DMS153 treated with DMSO at 0.1 percent for 48 hours (cell line): ENCODE measurements at regions not wholly inside any gene's neighbourhood (a gene's known extent, or its start where the extent isn't known, plus 50 kb on each side); places are given as distances from the start of the nearest gene placed in this dataset.
"Not testable (repeated sequence)": the region's sequence is repeated elsewhere in the genome, so short reads cannot be mapped to it uniquely, and the experiment has no call there.

Source experiments
- DNase-seq: peaks from one replicate; lab custom pipeline; 2025; ENCODE audit not compliant: unreplicated experiment; lab: John Stamatoyannopoulos, UW

GRCh38 chr2:226115832-226116200 is 683.8 kb downstream of the IRS1 start:
- DNase-seq: no peak

GRCh38 chr2:226115102-226115831 is 684.4 kb downstream of the IRS1 start:
- no peak for DNase-seq

- DNase-seq: no peak
These were observed 685.2 kb downstream of the IRS1 start for GRCh38 chr2:226114436-226114835.

GRCh38 chr2:226098861-226099745 is 699.6 kb downstream of the NYAP2 start:
- no peak for DNase-seq

- DNase-seq: no peak
These were observed 695.5 kb downstream of the NYAP2 start for GRCh38 chr2:226095058-226095457.

GRCh38 chr2:226093364-226093763 is 693.9 kb downstream of the NYAP2 start:
- no peak for DNase-seq

- DNase-seq: no peak
These were observed 688.8 kb downstream of the NYAP2 start for GRCh38 chr2:226088366-226088674.

- no peak for DNase-seq
These were observed 688.2 kb downstream of the NYAP2 start for GRCh38 chr2:226087505-226088365.

GRCh38 chr2:226087051-226087450 is 687.5 kb downstream of the NYAP2 start:
- DNase-seq: no peak

GRCh38 chr2:226086190-226086589 is 686.7 kb downstream of the NYAP2 start:
- no peak for DNase-seq

GRCh38 chr2:226085425-226085824 is 685.9 kb downstream of the NYAP2 start:
- DNase-seq: not testable (repeated sequence)

- DNase-seq: no peak
These were observed 680.8 kb downstream of the NYAP2 start for GRCh38 chr2:226080334-226080733.

- DNase-seq: no peak
These were observed 680.2 kb downstream of the NYAP2 start for GRCh38 chr2:226079671-226080181.

- no peak for DNase-seq
These were observed 679.7 kb downstream of the NYAP2 start for GRCh38 chr2:226079196-226079595.

GRCh38 chr2:226078666-226079065 is 679.2 kb downstream of the NYAP2 start:
- no peak for DNase-seq

- no peak for DNase-seq
These were observed 678.3 kb downstream of the NYAP2 start for GRCh38 chr2:226077841-226078240.

GRCh38 chr2:226077031-226077430 is 677.5 kb downstream of the NYAP2 start:
- no peak for DNase-seq

GRCh38 chr2:226076529-226076928 is 677.0 kb downstream of the NYAP2 start:
- DNase-seq: no peak

- DNase-seq: no peak
These were observed 674.9 kb downstream of the NYAP2 start for GRCh38 chr2:226074391-226074790.

GRCh38 chr2:226073496-226074160 is 674.1 kb downstream of the NYAP2 start:
- DNase-seq: no peak

- DNase-seq: no peak
These were observed 667.4 kb downstream of the NYAP2 start for GRCh38 chr2:226066873-226067272.
